CD4-positive, alpha-beta T cell treated with Interleukin-17A for 1 hour (primary cell): ENCODE measurements at regions not wholly inside any gene's neighbourhood (a gene's known extent, or its start where the extent isn't known, plus 50 kb on each side); places are given as distances from the start of the nearest gene placed in this dataset.

ENCODE experiments used
- DNase-seq: peaks from one replicate; pipeline ENCODE4 v3.0.0-alpha.2; 2020

DNA sequence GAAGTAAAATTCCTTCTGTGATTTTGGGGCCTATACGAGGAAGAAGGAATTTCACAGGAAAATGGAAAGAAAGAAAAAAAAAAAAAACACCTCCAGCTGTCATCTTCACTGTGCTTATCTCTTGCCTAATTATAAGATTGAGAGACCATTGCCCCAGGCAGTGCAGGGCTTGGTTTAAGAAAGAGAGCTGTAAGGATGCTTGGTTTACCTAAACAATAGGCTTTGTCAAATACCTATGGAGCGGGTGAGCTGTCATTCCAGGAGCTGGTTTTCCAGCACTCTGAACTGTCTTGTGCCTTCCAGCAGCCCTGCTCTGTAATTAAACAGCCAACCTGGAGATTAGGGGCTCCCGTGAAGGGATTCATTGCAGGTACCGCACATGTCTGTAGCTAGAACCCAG is 137.8 kb downstream of the EDN3 start:
- DNase-seq: no peak

DNA sequence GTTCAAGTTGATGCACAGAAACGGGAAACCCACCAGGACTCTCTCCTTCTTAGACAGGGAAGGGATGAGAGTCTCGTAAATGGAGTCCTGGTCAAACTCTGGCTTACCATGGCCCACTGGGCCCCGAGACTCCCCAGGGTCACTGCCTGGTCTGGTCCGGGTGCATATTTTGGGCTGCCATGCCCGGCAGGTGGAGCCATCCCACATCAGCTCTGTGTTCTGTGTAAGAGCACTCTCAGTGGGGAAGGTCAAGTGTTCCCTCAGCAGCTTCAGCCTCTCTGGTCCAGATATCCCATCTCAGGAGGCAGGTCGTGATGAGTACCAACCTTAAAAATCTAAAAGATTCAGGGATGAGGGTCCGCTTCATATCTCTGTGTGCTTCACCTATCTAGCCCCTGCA is 138.8 kb downstream of the EDN3 start:
- no peak for DNase-seq

DNA sequence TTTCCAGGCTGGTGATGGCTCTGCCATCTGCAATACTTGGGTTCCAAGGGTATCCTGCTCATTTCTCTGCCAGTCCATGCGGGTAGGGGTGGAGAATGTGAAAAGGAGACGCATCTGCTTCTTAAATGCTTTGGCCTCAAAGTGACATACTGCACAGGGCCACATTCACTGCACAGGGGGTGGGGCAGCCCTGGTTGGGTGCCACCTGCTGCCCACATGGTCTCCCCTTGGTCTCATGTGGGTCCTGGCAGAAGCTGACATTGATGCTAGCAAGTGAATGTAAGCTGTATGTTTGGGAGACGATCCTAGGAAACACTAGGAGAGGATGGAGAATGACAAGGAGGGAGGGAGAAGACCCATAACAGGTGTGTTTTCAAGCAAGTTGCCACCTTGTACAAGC is 140.9 kb downstream of the EDN3 start:
- no peak for DNase-seq

DNA sequence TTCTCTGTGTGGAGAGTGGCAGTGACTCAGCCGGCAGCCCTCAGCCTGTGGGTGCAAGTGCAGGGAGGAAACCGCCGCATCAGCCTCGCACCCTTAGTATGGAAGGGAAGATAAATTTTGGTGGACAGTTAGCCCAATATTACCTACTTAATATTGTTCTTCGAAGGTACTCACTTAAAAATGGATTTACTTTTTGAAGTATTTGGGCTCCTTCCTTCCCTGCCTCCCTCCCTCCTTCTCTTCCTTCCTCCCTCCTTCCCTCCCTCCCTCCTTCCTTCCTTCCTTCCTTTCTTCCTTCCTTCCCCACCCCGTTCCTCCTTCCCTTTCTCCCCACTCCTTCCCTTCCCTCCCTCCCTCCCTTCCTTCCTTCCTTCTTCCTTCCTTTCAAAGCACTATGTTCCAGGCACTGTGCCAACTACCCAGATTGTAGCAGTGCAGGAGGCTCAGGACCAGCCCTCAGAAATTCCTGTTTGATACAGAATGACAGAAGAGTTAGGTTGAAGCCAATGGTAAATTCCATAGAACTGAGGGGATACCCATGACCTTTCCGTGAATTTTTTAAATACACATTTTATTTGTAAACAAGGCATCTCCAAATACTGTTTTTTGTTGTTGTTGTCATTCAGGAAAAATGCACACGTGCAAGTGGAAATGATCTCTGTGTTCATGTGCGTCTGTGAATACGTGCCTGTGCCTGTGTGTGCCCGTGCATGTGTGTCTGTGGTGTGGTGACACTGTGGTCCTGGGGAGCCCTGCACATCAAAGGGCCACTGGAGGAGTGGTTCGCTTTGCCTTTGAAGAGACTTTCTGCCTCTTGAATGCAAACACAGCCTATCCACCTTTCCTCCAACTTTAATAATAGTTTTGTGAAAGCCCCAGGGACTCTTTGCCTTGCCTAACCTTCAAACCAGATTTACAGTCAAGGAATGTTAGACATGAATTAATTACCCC is 141.7 kb downstream of the EDN3 start:
- no peak for DNase-seq

DNA sequence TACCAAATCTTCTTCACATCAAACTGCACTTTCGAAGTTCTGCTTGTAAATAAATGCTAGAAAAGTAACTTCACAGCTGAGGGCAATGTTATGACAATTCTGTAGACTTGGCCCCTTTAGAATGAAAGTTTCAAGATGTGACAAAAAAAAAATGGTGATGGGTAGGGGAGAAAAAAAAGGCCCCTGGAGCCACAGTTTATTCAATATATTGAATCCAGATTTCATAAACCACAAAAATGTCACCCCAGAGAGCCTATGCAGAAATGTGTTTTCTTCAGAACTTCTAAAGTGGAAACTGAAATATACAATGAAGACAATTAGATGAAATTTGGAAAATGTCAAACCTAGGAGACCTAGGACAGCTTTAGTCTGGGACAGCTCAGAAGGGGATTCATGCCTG is 143.1 kb downstream of the EDN3 start:
- no peak for DNase-seq

DNA sequence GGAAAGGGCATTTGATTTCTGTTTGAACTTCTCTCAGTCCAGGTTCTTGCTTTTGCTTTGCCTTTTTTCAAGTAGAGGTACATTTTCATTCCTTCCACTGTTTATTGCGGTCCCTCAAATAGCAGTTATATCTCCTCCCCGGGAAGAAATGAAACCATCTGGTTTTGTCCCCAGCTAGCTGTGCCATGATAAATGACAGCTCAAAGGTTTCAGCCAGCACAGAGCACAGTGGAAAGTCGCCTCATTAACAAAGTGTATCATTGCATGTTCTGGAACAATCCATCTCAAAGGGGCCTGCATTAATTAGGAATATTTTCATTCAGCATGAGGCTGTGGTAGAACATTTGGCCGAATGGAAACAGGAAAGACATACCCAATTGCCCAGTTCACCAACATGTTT is 146.0 kb downstream of the EDN3 start:
- DNase-seq: no peak

DNA sequence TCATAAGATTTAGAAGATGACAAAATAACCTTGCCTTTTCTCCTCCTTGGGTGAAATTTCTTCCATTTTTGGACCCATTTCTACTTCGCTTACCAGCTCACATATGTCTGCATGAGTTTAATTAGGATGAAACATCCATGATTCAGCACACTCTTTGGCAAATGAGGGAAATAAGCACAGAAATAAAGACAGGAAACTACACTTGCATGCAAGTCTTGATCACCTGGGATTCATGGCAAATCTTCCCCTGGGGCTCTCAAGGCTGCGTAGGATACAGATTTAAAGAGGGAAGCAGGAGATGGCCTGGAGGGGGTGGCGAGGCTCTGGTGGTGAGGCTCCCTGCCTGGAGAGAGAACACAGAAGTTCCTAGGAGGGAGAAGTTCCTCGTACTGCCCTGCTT is 147.8 kb downstream of the EDN3 start:
- no peak for DNase-seq

DNA sequence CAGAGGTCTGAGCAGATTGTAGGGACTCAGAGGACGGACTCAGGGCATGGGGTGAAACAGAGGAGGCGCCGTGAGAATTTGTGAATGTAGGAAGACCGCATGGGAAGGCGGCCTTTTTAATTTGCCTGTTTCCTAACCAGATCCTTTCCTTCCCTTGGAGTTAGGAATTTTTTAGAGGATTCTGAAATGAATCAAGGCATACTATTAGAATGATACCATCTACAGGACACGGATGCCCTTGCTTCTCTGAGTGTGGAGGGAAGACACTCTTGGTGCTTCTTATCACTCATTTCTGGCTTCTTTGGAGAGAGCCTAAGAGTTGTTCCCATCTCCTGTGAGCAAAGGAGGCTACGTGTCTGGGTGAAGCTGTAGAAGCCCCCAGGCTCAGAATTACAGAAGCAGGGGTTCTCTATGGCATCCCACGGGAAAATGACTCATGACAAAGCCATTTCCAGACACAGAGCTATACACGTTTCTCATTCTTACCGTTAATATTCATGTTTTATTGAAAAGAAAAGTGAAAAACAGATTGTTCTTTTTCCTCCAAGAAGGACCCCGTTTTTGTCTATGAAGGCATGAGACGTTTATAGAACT is 148.5 kb downstream of the EDN3 start:
- no peak for DNase-seq

DNA sequence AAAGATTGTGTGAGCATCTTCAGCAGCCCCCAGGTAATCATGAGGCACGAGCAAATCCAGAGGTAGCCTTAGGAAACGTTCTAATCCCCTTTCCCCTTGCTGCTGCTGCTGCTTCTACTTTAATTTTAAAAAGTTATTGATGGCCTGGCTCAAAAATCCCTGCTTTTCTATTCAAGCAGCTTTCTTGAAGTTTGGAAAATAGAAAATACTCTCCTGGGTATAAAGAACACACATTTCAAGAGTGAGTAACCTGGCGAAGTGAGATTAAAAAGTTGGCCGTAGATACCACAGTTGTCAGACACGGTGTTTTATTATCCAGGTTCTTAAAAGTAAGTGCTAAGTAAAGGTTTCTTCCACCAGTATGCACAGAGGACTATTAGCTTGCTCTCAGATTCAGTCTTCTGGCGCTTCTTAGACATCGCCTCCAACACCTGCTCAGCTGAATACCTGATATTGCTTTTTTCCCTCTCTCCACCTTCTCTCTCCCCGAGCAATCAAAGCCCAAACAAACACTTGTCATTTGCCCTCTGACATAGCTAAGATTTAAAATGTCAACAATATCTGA is 150.7 kb downstream of the EDN3 start:
- no peak for DNase-seq

DNA sequence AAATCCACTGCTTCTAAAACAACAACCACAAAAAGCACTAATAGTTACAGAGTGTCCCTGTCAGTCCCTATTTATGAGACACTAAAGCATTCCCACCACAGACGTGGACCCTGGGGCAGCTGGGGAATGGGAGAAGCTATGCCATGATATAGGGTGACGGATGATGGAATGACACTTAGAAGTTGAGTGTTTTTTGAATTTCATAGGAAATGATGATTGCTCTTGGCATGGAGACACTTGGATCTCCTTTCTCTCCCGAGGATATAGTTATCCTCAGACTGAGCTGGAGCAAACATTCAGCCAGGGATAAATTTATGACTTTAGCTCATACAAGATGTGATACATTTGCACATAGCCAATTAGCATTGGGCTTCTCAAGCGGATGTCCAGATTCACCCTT is 151.2 kb downstream of the EDN3 start:
- DNase-seq: no peak

DNA sequence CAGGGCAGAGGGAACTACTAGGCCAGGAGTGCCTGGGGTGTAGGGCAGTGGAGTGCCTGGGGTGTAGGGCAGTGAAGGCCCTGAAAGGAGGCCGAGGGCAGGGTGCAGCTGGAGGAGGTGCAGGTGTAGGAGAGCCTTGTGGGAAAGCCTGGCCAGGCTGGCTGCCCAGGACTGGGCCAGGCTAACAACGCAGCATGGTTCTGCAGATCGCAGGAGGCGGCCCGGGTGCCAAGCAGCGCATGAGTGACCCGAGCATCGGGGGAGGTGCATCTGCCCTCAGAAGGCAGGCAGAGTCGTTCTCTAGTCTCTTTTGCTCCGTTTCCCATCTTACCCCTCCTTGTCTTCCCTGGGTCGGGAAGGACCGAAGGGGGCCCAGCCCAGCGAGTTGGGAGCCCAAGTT is 151.5 kb upstream of the PHACTR3 start:
- no peak for DNase-seq

DNA sequence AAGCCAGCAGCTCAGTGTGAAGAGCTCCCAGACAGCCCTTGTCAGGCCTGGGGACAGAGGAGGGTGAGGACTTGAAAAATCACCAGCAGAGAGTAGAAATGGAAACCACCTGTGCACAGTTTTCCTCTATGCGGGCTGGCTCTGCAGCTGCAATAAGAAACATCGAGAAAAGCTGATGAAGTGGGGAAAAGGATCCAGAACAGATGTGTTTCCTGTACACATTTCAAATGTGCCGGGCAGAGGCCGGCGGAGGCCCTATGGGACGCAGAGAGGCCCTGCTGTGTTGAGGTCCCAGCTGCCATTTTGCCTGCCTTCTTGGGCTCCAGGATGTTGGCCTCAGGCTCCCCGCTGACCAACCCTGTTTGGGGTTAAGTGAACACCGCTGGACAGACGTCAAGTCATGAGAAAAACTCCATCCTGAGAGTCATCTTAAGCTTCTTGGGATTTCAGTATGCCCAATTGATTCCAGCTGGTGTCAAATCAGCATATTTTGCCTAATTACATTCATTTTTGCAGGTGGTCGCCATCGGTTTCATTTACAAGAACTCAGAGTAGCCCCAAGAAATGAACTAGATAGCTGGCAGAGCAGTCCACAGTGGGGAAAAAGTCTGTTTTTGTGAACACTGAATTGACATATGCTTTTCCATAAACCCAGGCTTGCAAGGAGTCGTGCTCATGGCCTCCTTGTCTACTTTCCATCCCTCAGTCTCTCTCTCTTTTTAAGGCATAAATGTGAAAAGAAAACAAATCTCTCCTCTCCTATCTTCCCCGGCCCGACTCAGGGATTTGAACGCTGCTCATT is 150.4 kb upstream of the PHACTR3 start:
- DNase-seq: no peak

DNA sequence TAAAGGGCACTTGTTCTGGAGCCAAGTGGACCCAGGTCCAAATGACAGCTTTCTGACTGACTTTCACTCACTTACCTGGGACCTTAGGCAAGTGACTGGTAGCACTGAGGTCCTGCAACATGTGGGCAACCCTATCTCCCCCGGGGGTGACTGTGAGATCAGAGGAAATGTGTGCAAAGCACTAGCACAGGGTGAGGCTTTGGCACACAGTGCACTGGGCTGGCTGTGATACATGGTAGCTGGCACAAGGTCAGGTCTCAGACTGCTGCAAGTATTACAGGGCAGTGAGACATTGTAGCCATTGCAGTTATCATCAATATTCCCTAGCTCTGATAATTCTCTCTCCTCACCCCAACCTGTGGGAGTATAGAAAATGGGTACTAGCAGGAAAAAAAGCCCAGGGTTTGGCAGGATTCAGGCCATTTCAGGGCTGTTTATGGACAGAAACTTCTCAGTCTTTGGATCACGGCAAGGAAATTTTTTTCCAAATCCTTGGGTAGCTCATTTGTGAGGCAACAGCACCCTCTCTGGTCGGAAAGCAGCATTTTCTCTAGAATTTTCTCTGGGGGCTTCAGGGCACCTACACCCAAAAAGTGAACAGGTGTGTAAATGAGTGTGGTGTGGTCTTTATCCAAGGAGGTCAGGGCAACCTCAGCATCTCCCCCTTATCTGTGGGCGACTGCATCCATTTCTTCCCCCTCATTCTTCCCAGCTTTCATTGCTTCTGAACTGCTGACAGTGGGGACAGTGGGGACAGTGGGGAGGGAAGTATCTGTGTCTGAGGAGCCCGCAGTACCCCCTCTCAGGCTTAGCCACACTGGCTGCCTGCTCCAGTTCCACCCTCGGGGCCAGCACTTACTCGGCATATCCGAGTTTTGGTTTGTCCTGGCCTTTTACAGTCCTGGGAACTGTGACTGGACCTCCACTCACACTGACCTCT is 148.7 kb upstream of the PHACTR3 start:
- peak; percentile 1 for DNase-seq

DNA sequence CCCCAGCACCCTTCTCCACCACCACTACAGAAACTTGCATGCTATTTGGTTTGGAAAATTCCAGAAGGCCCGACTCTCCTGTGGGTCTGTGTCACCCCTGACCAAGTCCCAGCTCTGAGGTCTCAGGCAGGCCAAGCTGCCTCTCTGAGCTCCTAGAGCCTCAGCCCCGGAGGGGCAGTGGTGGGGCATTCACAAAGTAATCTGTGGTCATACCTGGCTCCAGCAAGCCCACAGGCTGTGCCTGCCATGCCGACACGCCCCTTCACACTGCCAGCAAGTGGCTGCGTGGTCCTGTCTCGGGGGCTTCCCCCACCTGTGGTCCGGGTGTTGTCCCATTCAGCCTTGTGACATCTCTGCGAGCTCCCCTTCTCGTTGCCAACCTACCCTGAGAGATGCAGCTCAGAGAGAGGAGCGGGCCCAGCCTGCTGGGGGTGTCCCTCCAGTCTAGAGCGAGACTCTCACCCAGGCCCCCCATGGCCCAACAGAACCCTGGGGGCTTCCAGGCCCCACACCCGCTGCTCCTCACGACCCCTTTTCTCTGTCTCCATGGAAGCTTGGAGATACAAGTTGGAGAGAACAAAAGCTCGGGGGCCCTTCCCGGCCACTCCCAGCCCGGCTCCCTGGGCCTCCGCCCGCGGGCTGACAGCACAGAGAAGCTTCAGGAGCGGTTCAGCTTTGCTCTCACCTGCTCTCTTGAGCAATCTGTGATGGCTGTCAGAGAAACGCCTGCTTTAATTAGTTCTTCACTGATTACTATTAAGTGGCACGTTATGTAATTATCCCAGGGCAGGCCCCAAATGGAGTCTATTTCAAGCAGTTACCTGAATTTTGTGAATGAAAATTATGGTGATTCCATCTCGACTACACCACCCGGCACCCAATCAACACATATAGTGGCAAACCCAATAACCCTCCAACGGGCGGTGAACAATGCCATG is 147.7 kb upstream of the PHACTR3 start:
- no peak for DNase-seq

DNA sequence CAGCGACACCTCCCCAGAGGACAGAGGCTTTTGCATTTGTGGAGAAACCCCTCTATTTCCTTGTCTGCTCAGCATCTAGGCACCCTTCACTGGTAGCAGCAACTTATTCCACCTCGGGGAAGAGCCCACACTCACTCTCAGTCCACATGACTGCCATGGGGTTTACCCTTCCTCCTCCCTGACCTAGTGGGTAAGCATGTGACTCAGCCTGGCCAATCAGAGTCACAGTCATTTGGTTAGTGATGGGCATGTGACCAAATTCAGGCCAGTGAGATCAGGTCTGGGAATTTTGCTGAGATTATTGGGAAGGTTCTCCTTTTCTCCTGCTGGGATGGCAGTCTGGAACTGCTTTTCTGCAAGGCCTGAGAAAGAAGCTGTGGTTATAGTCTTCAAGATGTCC is 145.7 kb upstream of the PHACTR3 start:
- no peak for DNase-seq

DNA sequence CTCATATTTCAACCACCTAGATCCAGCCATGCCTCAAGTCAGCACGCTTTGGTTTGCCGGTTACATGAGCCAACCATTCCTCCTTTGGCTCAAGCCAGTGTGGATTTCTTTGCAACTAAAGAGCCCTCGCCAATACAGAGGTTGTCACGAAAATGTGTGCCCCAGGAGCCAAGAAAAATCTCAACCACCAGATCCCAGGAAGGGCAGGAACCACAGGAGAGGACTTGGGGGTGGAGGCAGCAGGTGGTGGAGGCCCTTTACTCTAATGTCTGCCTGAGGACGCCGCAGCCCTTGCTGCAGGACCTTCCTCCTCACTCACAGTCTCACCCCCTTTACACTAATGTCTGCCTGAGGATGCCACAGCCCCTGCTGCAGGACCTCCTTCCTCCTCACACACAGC is 144.8 kb upstream of the PHACTR3 start:
- DNase-seq: no peak

DNA sequence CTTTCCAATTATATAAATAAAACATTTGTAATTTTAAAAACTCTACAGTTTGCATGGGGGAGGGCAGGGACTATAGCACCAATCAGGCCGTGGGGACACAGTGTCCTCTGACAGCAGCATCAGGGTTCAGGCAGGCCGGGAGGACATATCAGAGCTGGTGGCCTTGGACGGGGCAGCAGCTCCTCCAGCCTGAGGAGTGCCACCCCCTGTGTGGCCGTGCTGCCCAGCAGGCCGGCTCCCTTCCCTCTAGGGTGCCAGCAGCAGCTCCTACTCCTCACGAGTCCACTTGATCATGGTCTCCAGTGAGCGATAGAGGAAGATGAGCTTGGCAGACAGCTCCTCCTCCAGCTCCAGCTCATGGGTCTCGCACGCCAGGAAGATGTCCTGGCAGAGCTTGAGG is 144.0 kb upstream of the PHACTR3 start:
- DNase-seq: no peak

DNA sequence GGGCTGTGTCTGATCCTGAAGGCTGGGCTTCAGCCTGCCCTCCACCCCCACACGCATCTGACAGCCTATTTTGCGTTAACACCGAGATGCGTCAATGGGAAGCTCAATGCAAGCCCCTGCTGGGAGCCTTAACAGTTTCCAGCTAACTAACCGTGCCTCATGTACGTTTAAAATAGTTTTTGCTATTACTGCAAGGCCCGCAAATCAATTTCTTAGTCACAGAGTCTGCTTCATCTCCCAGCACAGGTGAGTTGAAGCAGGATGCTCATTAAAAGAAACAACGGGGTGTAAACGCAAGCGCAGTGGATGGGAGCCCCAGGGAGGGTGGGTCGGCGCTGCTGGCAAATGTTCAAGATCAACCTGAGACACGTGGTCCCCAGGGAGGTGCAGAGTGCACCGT is 142.8 kb upstream of the PHACTR3 start:
- no peak for DNase-seq

DNA sequence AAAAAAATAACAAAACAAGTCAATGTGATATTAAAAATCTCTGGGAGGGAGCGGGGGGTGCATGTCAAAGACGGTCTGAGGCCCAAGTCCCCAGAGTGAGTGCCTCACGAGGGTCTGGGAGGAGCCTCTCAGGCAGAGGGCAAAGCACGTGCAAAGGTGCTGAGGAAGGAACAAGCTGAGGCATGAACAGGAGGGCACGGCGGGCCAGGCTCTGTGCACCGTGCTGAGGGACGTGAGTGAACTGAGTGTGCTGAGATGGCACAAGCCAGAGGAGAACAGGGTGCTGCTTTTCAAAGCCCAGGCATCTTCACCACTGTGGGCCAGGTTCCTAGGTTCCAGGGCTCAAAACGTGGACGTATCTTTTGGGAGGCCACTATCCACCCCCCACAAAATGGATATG is 142.1 kb upstream of the PHACTR3 start:
- no peak for DNase-seq

DNA sequence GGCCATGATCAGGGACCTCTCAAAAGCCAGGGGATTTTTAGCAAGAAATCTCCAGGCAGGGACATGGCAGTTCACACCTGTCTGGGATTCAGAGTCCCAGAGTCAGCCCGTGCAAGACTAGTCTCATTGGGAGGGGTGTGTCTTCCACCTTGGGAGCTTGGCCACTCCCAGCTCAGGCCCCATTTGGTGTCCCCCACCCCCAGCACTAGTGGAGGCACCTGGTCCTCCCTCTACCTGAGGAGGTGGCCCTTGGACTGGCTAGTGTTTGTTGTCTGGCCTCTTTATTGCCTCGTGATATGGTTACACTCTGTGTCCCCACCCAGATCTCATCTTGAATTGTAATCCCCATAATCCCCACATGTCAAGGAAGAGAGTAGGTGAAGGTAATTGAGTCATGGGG is 140.8 kb upstream of the PHACTR3 start:
- no peak for DNase-seq
